ENCODE measurements at regions not wholly inside any gene's neighbourhood (a gene's known extent, or its start where the extent isn't known, plus 50 kb on each side); places are given as distances from the start of the nearest gene placed in this dataset.

DNA sequence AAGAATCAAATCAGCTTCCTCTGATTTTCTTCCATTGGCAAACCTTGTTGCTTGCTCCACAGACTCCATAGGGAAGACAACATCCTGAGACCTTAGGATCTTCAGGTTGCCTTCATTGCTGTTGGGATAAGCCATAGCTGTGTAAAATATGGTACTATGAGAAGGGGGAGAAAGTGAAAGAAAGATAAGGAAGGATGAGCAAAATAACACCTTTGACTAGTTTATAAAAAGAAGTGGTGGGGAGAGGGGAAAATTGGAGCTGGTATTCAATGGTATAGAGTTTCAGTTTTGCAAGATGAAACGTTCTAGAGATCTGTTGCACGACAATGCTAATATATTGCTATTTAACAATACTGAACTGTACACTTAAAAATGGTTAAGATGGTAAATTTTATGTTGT is 180.4 kb upstream of the PHYHIPL start:
- Histone ChIP-seq H3K36me3 (ENCODE audit: low read depth) (no peaks in the 10 kb centered on the region), H3K4me3 (no peak overlapping the region), H3K9me3 (no peaks in the 10 kb centered on the region), H3K4me1 (ENCODE audit: low read depth) (no peaks in the 10 kb centered on the region)
- DNase-seq (no peak), ATAC-seq (no peak)
- intact Hi-C loops (cut with DNase I, micrococcal nuclease), result no loop called here
- TF ChIP-seq, protein P1, sequence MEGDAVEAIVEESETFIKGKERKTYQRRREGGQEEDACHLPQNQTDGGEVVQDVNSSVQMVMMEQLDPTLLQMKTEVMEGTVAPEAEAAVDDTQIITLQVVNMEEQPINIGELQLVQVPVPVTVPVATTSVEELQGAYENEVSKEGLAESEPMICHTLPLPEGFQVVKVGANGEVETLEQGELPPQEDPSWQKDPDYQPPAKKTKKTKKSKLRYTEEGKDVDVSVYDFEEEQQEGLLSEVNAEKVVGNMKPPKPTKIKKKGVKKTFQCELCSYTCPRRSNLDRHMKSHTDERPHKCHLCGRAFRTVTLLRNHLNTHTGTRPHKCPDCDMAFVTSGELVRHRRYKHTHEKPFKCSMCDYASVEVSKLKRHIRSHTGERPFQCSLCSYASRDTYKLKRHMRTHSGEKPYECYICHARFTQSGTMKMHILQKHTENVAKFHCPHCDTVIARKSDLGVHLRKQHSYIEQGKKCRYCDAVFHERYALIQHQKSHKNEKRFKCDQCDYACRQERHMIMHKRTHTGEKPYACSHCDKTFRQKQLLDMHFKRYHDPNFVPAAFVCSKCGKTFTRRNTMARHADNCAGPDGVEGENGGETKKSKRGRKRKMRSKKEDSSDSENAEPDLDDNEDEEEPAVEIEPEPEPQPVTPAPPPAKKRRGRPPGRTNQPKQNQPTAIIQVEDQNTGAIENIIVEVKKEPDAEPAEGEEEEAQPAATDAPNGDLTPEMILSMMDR (IDR thresholded peaks at IDR 0.05), result no peak

DNA sequence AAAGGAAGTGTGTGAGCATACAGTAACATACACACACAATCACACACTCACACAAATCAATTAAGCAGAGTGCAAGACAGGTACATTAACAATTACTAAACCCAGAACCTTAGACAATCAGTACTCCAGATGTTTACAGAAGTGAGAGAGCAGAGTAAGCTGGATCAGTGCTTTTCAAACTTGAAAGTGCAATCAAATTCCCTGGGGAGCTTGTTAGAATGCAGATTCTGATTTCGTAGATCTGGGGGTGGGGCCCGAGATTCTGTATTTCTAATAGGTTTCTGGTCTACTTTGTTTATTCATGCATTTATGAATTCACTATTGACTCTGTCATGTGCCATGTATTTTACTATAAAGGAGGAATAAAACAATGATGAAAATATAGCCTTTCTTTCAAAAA is 179.6 kb upstream of the PHYHIPL start:
- H3K4me3 ChIP-seq, result no peak overlapping the region
- DNase-seq (no peak), ATAC-seq (no peak)
- no peaks in the 10 kb centered on the region for H3K4me1 ChIP-seq (ENCODE audit: low read depth)
- no peaks in the 10 kb centered on the region for H3K9me3 ChIP-seq
- TF ChIP-seq, protein P1 (IDR thresholded peaks at IDR 0.05), result no peak
- intact Hi-C loops (cut with DNase I, micrococcal nuclease), result no loop called here
- no peaks in the 10 kb centered on the region for H3K36me3 ChIP-seq (ENCODE audit: low read depth)

DNA sequence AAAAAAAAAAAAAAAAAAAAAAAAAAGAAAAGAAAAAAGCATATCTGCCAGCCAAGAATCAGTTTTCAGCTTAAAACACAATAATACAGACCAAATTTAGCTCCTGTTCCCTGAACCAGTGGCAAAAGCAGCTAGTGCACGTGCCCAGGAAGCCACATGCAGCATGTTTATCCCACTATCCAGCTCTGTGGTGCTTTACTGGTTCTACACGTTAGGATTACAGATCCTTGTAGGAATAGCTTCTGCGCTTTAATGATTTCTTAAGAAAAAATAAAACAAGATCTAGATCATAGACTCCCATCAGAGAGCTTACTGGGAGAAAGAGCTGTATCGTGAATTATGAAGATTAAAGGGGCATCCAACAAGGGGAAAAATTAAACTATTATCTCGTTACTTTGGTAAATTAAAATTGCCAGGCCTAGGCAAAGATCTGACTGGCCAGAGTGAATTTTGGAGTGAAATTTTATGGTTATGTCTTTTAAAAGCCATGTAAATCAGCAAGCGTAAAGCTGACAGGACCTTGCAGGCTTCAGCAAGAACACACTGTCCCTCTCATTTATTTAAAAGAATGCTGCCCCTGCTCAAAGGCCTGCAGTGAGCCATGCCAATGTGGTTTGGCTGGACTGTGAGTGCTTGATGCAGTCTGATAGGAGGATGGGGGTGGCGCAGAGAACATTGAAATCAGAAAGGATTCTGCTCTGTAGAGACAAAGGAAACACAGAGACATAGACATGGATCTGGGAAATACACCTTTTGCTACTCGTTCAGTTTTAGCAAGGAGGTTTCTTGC is 177.3 kb upstream of the PHYHIPL start:
- ATAC-seq, result no peak
- Histone ChIP-seq H3K9me3 (no peaks in the 10 kb centered on the region), H3K36me3 (ENCODE audit: low read depth) (no peaks in the 10 kb centered on the region), H3K4me1 (ENCODE audit: low read depth) (no peaks in the 10 kb centered on the region), H3K4me3 (no peak overlapping the region)
- intact Hi-C loops (cut with DNase I, micrococcal nuclease), result no loop called here
- no peak for DNase-seq
- TF ChIP-seq, protein P1 (IDR thresholded peaks at IDR 0.05), result no peak

DNA sequence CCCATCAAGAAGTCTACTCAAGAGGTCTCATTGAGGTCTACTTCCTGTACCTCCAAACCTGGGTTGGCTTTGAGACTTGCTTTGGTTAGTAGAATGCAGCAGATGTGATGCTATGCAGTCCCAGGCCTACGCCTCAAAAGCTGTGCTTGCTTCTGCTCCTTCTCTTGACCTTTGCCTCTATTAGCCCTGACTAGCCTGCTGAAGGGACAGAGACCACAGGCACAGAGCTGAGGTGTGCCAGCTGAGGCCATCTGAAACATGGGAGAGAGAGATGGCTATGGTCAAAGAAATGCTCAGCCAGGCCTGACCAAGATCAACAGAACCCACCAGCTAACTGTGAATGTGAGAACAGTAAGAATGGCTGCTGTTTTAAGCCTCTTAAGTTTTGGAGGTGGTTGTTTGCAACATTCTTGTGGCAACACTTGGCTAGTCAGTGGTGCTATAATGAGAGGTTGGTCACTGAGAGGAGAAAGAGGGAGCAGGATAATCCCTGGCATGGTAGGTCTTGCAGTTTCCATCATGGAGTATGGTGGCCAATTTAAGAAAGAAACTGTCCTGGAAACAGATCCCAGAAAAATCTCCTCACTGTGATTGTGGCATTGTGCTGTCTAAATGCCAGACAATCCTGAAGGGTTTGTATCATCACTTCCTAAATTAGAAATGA is 176.1 kb upstream of the PHYHIPL start:
- ATAC-seq, result no peak
- DNase-seq, result no peak
- Histone ChIP-seq H3K4me1 (ENCODE audit: low read depth) (no peaks in the 10 kb centered on the region), H3K9me3 (no peaks in the 10 kb centered on the region), H3K4me3 (no peak overlapping the region), H3K36me3 (ENCODE audit: low read depth) (no peaks in the 10 kb centered on the region)
- TF ChIP-seq, protein P1 (IDR thresholded peaks at IDR 0.05), result no peak
- intact Hi-C loops (cut with DNase I, micrococcal nuclease), result no loop called here

DNA sequence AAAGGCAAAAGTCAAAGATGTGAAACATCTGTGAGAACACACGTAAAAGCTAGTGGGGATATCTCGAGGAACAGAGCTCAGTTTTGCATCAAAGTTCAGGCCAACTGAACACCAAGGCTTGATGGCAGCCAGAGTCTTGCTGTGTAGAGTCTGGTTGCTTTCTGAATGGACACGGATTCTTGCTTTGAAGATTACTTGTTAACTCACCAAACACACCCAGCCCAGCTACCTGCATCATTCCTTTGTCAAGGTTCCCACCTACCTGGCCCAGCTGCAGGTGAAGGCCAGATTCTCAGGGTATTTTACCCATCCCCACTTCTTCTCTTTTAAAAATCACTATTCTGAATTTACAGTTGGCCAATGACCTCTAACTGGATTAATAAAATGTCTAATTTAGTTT is 174.4 kb upstream of the PHYHIPL start:
- ATAC-seq, result no peak
- H3K4me3 ChIP-seq, result no peak overlapping the region
- DNase-seq, result no peak
- H3K9me3 ChIP-seq, result no peaks in the 10 kb centered on the region
- TF ChIP-seq, protein P1 (IDR thresholded peaks at IDR 0.05), result no peak
- H3K36me3 ChIP-seq (ENCODE audit: low read depth), result no peaks in the 10 kb centered on the region
- intact Hi-C loops (cut with DNase I, micrococcal nuclease), result no loop called here
- no peaks in the 10 kb centered on the region for H3K4me1 ChIP-seq (ENCODE audit: low read depth)
